Adrenal gland (tissue), 5 donors: ENCODE measurements at regions not wholly inside any gene's neighbourhood (a gene's known extent, or its start where the extent isn't known, plus 50 kb on each side); places are given as distances from the start of the nearest gene placed in this dataset.

Source experiments
- CTCF ChIP-seq, 6 experiments: fragments of 450-650 bp in 4 of 6; fragments of 200-600 bp in 2 of 6; sonication (generic) in 1 of 6; IDR thresholded peaks; 1 replicate in 5 of 6; 2 replicates in 1 of 6; pipeline versions ENCODE4 v1.5.1 to v1.8.0; 2016 to 2021; ENCODE audit warnings: antibody characterized with exemption in 6 of 6, mild to moderate bottlenecking in 2 of 6, moderate library complexity in 1 of 6
- POLR2A ChIP-seq, 2 donors: fragments of 450-650 bp; IDR thresholded peaks; one replicate each; pipeline ENCODE4 v1.6.1; 2017; ENCODE audit warnings: antibody characterized with exemption in 2 of 2, mild to moderate bottlenecking in 2 of 2, moderate library complexity in 1 of 2
- donor health status: DM: no; HTN: no; CAD: no.

GRCh38 chr21:27841084-27841672 lies 874.3 kb upstream of the ADAMTS5 start:
- TF ChIP-seq CTCF (IDR thresholded peaks at IDR 0.05) (no peak), POLR2A (IDR thresholded peaks at IDR 0.05) (no peak)
